Activated CD4-positive, alpha-beta T cell treated with anti-CD3 and anti-CD28 coated beads, Interleukin-2, amount 50 U/mL, for 16 hours (primary cell): ENCODE measurements at regions not wholly inside any gene's neighbourhood (a gene's known extent, or its start where the extent isn't known, plus 50 kb on each side); places are given as distances from the start of the nearest gene placed in this dataset.
"Not testable (repeated sequence)": the region's sequence is repeated elsewhere in the genome, so short reads cannot be mapped to it uniquely, and the experiment has no call there.

Experiments used
- DNase-seq: peaks from one replicate; pipeline ENCODE4 v3.0.0-alpha.2; 2020

GRCh38 chr5:18379189-18379588, 744.9 kb downstream of the TAF11L14 start:
- no peak for DNase-seq

- no peak for DNase-seq
Observed at GRCh38 chr5:18380729-18381362, 746.6 kb downstream of the TAF11L14 start.

- DNase-seq: peak; percentile 41
Observed at GRCh38 chr5:18393565-18394442, 759.5 kb downstream of the TAF11L14 start.

GRCh38 chr5:18394443-18394804, 760.2 kb downstream of the TAF11L14 start:
- no peak for DNase-seq

GRCh38 chr5:18395126-18396110, 761.2 kb downstream of the TAF11L14 start:
- no peak for DNase-seq

- no peak for DNase-seq
Observed at GRCh38 chr5:18397371-18397770, 763.1 kb downstream of the TAF11L14 start.

GRCh38 chr5:18397891-18398290, 763.6 kb downstream of the TAF11L14 start:
- no peak for DNase-seq

- not testable (repeated sequence) for DNase-seq
Observed at GRCh38 chr5:18399461-18400327, 765.4 kb downstream of the TAF11L14 start.

- no peak for DNase-seq
Observed at GRCh38 chr5:18403141-18403540, 768.9 kb downstream of the TAF11L14 start.

GRCh38 chr5:18403941-18404438, 769.7 kb downstream of the TAF11L14 start:
- no peak for DNase-seq

- DNase-seq: no peak
Observed at GRCh38 chr5:18420711-18421110, 786.5 kb downstream of the TAF11L14 start.

GRCh38 chr5:18433336-18433735, 799.1 kb downstream of the TAF11L14 start:
- no peak for DNase-seq

- DNase-seq: no peak
Observed at GRCh38 chr5:18438126-18438525, 803.9 kb downstream of the TAF11L14 start.

- no peak for DNase-seq
Observed at GRCh38 chr5:18455521-18455920, 821.3 kb downstream of the TAF11L14 start.

GRCh38 chr5:18457255-18457654, 823.0 kb downstream of the TAF11L14 start:
- DNase-seq: no peak

GRCh38 chr5:18461766-18462165, 827.5 kb downstream of the TAF11L14 start:
- no peak for DNase-seq

- peak; percentile 31 for DNase-seq
Observed at GRCh38 chr5:18465833-18466681, 831.8 kb downstream of the TAF11L14 start.

- DNase-seq: no peak
Observed at GRCh38 chr5:18466731-18467130, 832.5 kb downstream of the TAF11L14 start.

GRCh38 chr5:18471791-18472190, 837.5 kb downstream of the TAF11L14 start:
- not testable (repeated sequence) for DNase-seq

- DNase-seq: no peak
Observed at GRCh38 chr5:18483451-18483850, 849.2 kb downstream of the TAF11L14 start.

- DNase-seq: no peak
Observed at GRCh38 chr5:18487928-18488480, 853.7 kb downstream of the TAF11L14 start.
